Type B pancreatic cell (in vitro differentiated cells): ENCODE measurements at regions not wholly inside any gene's neighbourhood (a gene's known extent, or its start where the extent isn't known, plus 50 kb on each side); places are given as distances from the start of the nearest gene placed in this dataset.

Source experiments
- DNase-seq: peaks from one replicate; pipeline ENCODE4 v3.0.0; 2021; ENCODE audit warnings: mixed read lengths; ENCODE audit not compliant: unreplicated experiment; ENCODE audit errors: extremely low spot score
- H3K27ac Mint-ChIP-seq: 2 replicates; pipeline ENCODE4 v1.8.0; 2021; ENCODE audit warnings: mild to moderate bottlenecking, mixed read lengths
- H3K27me3 Mint-ChIP-seq: 2 replicates; pipeline ENCODE4 v1.8.0; 2021; ENCODE audit warnings: mixed read lengths
- H3K36me3 Mint-ChIP-seq: 2 replicates; pipeline ENCODE4 v1.8.0; 2021; ENCODE audit warnings: mixed read lengths
- H3K4me1 Mint-ChIP-seq: one replicate; pipeline ENCODE4 v1.8.0; 2021; ENCODE audit warnings: mixed read lengths; ENCODE audit not compliant: unreplicated experiment
- H3K4me3 Mint-ChIP-seq: 2 replicates; pipeline ENCODE4 v1.8.0; 2021; ENCODE audit warnings: mild to moderate bottlenecking, mixed read lengths
- H3K9me3 Mint-ChIP-seq: 2 replicates; pipeline ENCODE4 v1.8.0; 2021; ENCODE audit warnings: mixed read lengths
- TF ChIP-seq, protein P1 (sequence below): fragments of 200-600 bp; sonication (generic); conservative IDR thresholded peaks from 2 replicates; pipeline ENCODE4 v1.5.0; 2021; ENCODE audit warnings: antibody characterized with exemption, mild to moderate bottlenecking

DNA sequence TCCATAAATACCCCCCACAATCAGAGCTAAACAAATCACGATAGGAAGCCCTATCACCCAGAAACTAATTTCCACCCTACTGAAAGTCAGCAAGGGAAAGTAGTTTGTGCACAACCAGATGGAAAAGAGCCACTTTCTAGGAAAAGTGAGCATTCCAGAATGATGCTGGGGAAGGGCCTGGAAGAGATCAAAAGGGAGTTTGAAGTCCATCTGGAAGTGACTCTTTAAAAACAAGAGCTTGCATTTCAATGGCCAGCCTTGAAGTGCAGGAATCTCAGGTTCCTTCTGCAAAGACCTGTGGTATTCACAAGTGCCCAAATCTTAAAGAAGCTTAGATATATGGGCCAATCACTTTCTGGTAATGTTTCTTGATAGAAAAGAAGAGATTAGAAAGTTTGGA lies 97.0 kb upstream of the LDB2 start:
- H3K27me3 Mint-ChIP-seq = peaks cover 2% of the 10 kb centered on the region
- no peaks in the 10 kb centered on the region for H3K36me3 Mint-ChIP-seq
- peaks cover 13% of the 10 kb centered on the region for H3K4me1 Mint-ChIP-seq
- no peaks in the 10 kb centered on the region for H3K9me3 Mint-ChIP-seq
- H3K27ac Mint-ChIP-seq = no peak overlapping the region
- no peak for DNase-seq
- TF ChIP-seq, protein P1, sequence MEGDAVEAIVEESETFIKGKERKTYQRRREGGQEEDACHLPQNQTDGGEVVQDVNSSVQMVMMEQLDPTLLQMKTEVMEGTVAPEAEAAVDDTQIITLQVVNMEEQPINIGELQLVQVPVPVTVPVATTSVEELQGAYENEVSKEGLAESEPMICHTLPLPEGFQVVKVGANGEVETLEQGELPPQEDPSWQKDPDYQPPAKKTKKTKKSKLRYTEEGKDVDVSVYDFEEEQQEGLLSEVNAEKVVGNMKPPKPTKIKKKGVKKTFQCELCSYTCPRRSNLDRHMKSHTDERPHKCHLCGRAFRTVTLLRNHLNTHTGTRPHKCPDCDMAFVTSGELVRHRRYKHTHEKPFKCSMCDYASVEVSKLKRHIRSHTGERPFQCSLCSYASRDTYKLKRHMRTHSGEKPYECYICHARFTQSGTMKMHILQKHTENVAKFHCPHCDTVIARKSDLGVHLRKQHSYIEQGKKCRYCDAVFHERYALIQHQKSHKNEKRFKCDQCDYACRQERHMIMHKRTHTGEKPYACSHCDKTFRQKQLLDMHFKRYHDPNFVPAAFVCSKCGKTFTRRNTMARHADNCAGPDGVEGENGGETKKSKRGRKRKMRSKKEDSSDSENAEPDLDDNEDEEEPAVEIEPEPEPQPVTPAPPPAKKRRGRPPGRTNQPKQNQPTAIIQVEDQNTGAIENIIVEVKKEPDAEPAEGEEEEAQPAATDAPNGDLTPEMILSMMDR = no peak
- no peak overlapping the region for H3K4me3 Mint-ChIP-seq

- no peak overlapping the region for H3K4me3 Mint-ChIP-seq
These were observed 95.8 kb upstream of the LDB2 start for GRCh38 chr4:16993956-16994840.

DNA sequence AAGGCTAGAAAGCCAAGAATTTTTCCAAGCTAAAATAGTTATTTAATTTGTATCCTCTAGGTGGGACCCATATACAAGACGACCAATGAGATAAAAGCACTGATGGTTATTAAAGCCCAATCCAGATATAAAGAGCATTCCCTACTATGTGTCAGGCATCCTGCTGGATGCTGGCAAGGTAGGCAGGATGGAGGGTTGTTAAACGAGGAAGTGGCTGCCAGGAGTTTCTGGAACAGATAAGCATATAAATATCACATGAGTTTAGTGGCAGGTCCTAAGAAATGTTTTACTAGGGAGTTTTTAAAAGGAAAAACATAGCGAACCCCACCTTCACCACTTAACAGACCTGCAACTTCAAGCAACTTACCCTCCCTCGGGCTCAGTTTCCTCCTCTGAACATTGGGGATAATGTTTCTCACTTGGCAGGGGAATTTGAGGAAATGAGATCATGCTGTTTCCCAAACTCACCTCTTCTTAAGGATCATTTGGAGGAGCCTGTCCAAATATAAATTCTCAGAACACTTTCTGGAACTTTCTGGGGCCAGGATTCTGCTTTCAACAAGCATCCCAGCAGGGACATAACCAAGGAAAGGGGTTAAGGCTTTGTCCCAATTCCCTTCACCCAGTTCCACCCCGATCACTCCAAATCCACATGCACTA lies 94.3 kb upstream of the LDB2 start:
- Mint-ChIP-seq H3K4me3 (no peak overlapping the region), H3K4me1 (peaks cover 13% of the 10 kb centered on the region), H3K9me3 (no peaks in the 10 kb centered on the region), H3K27ac (no peak overlapping the region), H3K27me3 (peaks cover 2% of the 10 kb centered on the region), H3K36me3 (no peaks in the 10 kb centered on the region)
- DNase-seq = no peak
- TF ChIP-seq, protein P1 = no peak

More at GRCh38 chr4:16993956-16994840, 95.8 kb upstream of the LDB2 start:
- DNase-seq = no peak
- TF ChIP-seq, protein P1 = no peak
- Mint-ChIP-seq H3K27me3 (peaks cover 2% of the 10 kb centered on the region), H3K27ac (no peak overlapping the region), H3K36me3 (no peaks in the 10 kb centered on the region), H3K4me1 (peaks cover 13% of the 10 kb centered on the region), H3K9me3 (no peaks in the 10 kb centered on the region)

- TF ChIP-seq, protein P1 = no peak
- H3K4me1 Mint-ChIP-seq = peaks cover 13% of the 10 kb centered on the region
- no peak for DNase-seq
These were observed 93.0 kb upstream of the LDB2 start for GRCh38 chr4:16991450-16991849.

DNA sequence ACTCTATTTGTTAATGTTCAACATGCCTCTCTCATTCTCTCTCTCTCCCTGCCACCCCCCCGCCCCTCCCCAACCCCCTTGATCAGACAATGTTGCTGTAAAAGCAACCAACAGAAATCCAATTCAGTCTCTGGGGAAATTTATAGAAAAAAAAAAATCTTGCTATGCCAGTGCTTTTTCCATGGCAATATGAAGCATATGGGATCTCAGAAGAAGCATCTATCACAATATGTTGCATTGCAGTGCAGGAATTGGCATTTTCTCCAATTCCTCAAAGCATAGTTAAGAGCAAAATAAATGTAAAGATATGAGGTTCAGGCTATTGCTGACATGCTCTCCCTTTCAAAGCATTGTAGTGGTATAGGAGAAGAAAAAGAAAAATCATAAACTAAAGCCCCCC lies 90.9 kb upstream of the LDB2 start:
- H3K4me3 Mint-ChIP-seq = no peak overlapping the region
- peaks cover 2% of the 10 kb centered on the region for H3K27me3 Mint-ChIP-seq
- H3K36me3 Mint-ChIP-seq = no peaks in the 10 kb centered on the region
- H3K4me1 Mint-ChIP-seq = peaks cover 4% of the 10 kb centered on the region
- H3K27ac Mint-ChIP-seq = no peak overlapping the region
- no peaks in the 10 kb centered on the region for H3K9me3 Mint-ChIP-seq
- TF ChIP-seq, protein P1 = no peak
- no peak for DNase-seq

More at GRCh38 chr4:16991450-16991849, 93.0 kb upstream of the LDB2 start:
- no peaks in the 10 kb centered on the region for H3K36me3 Mint-ChIP-seq
- H3K4me3 Mint-ChIP-seq = no peak overlapping the region
- peaks cover 2% of the 10 kb centered on the region for H3K27me3 Mint-ChIP-seq
- H3K9me3 Mint-ChIP-seq = no peaks in the 10 kb centered on the region
- no peak overlapping the region for H3K27ac Mint-ChIP-seq
